BJ (cell line): ENCODE measurements at regions not wholly inside any gene's neighbourhood (a gene's known extent, or its start where the extent isn't known, plus 50 kb on each side); places are given as distances from the start of the nearest gene placed in this dataset.

Experiments used
- CTCF ChIA-PET: fragments of 350-600 bp; formaldehyde crosslinking; extraction: SDS; loops from one replicate; lab custom pipeline; 2021; ENCODE audit warnings: antibody characterized with exemption, inconsistent platforms; lab: Yijun Ruan, JAX
- POLR2A ChIA-PET: fragments of 300-600 bp; sonication (Branson Sonifier 250); formaldehyde crosslinking; extraction: SDS; loops from one replicate; lab custom pipeline; 2021; ENCODE audit warnings: antibody characterized with exemption; lab: Charles Lee
- DNase-seq: peaks from one replicate; pipeline ENCODE4 v3.0.0-alpha.2; 2011; ENCODE audit warnings: low read depth
- H3K27me3 ChIP-seq: 2 replicates; pipeline ENCODE4 v1.6.0; 2011; ENCODE audit warnings: low read length; ENCODE audit not compliant: control insufficient read depth, insufficient read depth
- H3K36me3 ChIP-seq: 2 replicates; pipeline ENCODE4 v1.5.1; 2011; ENCODE audit warnings: low read length; ENCODE audit not compliant: control insufficient read depth, insufficient read depth
- H3K4me3 ChIP-seq: 2 replicates; pipeline ENCODE4 v1.5.1; 2011; ENCODE audit warnings: low read depth, mild to moderate bottlenecking, control low read depth, low read length
- CTCF ChIP-seq: IDR thresholded peaks from 2 replicates; pipeline ENCODE4 v1.5.1; 2011; ENCODE audit warnings: low read depth, mild to moderate bottlenecking, control low read depth, inconsistent platforms, low read length, moderate library complexity; ENCODE audit not compliant: insufficient read depth

- Histone ChIP-seq H3K36me3 (no peaks in the 10 kb centered on the region), H3K4me3 (no peak overlapping the region), H3K27me3 (no peaks in the 10 kb centered on the region)
- DNase-seq, result no peak
- no peak for TF ChIP-seq CTCF
- ChIA-PET CTCF (no interaction called here), POLR2A (interaction anchor here (0.5 to 0.6 kb wide), 2 partner anchors 547 to 719 kb away, joined by 5 to 8 read pairs; no protein-coding TSS in a partner anchor)
Measured at GRCh38 chr17:14775731-14776492, 475.0 kb downstream of the HS3ST3B1 start.

GRCh38 chr17:14774774-14775173 is 473.9 kb downstream of the HS3ST3B1 start:
- ChIA-PET POLR2A (no interaction called here), CTCF (interaction anchor here (0.7 kb wide), 1 partner anchor 473 kb away, joined by 5 read pairs; no protein-coding TSS in a partner anchor)
- H3K36me3 ChIP-seq, result no peaks in the 10 kb centered on the region
- TF ChIP-seq CTCF, result no peak
- no peaks in the 10 kb centered on the region for H3K27me3 ChIP-seq
- H3K4me3 ChIP-seq, result no peak overlapping the region
- no peak for DNase-seq

GRCh38 chr17:14772776-14773175 is 471.9 kb downstream of the HS3ST3B1 start:
- Histone ChIP-seq H3K27me3 (no peaks in the 10 kb centered on the region), H3K4me3 (no peak overlapping the region), H3K36me3 (no peaks in the 10 kb centered on the region)
- DNase-seq, result no peak
- CTCF ChIA-PET, result interaction anchor here (0.6 kb wide), 1 partner anchor 10 kb away, joined by 3 read pairs; no protein-coding TSS in a partner anchor
- POLR2A ChIA-PET, result no interaction called here
- TF ChIP-seq CTCF, result no peak

- CTCF ChIA-PET, result no interaction called here
- POLR2A ChIA-PET, result no interaction called here
- no peak for TF ChIP-seq CTCF
- no peak overlapping the region for H3K4me3 ChIP-seq
- no peak for DNase-seq
- no peaks in the 10 kb centered on the region for H3K36me3 ChIP-seq
- no peaks in the 10 kb centered on the region for H3K27me3 ChIP-seq
Measured at GRCh38 chr17:14771543-14771942, 470.7 kb downstream of the HS3ST3B1 start.

- POLR2A ChIA-PET, result no interaction called here
- no peak for TF ChIP-seq CTCF
- Histone ChIP-seq H3K4me3 (no peak overlapping the region), H3K36me3 (no peaks in the 10 kb centered on the region), H3K27me3 (no peaks in the 10 kb centered on the region)
- no peak for DNase-seq
- CTCF ChIA-PET, result no interaction called here
Measured at GRCh38 chr17:14768923-14769322, 468.0 kb downstream of the HS3ST3B1 start.
